Activated naive CD4-positive, alpha-beta T cell treated with anti-CD3 and anti-CD28 coated beads, Interleukin-2, amount 50 U/mL, for 24 hours (primary cell): ENCODE measurements at regions not wholly inside any gene's neighbourhood (a gene's known extent, or its start where the extent isn't known, plus 50 kb on each side); places are given as distances from the start of the nearest gene placed in this dataset.
"Not testable (repeated sequence)": the region's sequence is repeated elsewhere in the genome, so short reads cannot be mapped to it uniquely, and the experiment has no call there.

Experiments used
- H3K27ac Mint-ChIP-seq: one replicate; pipeline ENCODE4 v1.8.0; 2021; ENCODE audit warnings: mild to moderate bottlenecking, mixed read lengths
- H3K27me3 Mint-ChIP-seq: one replicate; pipeline ENCODE4 v1.8.0; 2021; ENCODE audit warnings: mixed read lengths
- H3K36me3 Mint-ChIP-seq: one replicate; pipeline ENCODE4 v1.8.0; 2021; ENCODE audit warnings: mixed read lengths
- H3K4me1 Mint-ChIP-seq: one replicate; pipeline ENCODE4 v1.8.0; 2021; ENCODE audit warnings: mixed read lengths
- H3K4me3 Mint-ChIP-seq: one replicate; pipeline ENCODE4 v1.8.0; 2021; ENCODE audit warnings: mild to moderate bottlenecking, mixed read lengths
- H3K9me3 Mint-ChIP-seq: one replicate; pipeline ENCODE4 v1.8.0; 2021; ENCODE audit warnings: mixed read lengths

GRCh38 chr18:30644158-30644557 is 398.4 kb downstream of the DSC3 start:
- Mint-ChIP-seq H3K27me3 (no peaks in the 10 kb centered on the region), H3K27ac (no peak overlapping the region), H3K9me3 (peaks cover 9% of the 10 kb centered on the region), H3K4me3 (no peak overlapping the region), H3K4me1 (no peaks in the 10 kb centered on the region), H3K36me3 (no peaks in the 10 kb centered on the region)

- H3K4me1 Mint-ChIP-seq, result no peaks in the 10 kb centered on the region
- H3K9me3 Mint-ChIP-seq, result peaks cover 9% of the 10 kb centered on the region
- H3K27ac Mint-ChIP-seq, result no peak overlapping the region
- H3K36me3 Mint-ChIP-seq, result no peaks in the 10 kb centered on the region
- H3K4me3 Mint-ChIP-seq, result no peak overlapping the region
- no peaks in the 10 kb centered on the region for H3K27me3 Mint-ChIP-seq
Observed at GRCh38 chr18:30639361-30639760, 403.2 kb downstream of the DSC3 start.

- no peak overlapping the region for H3K27ac Mint-ChIP-seq
- no peak overlapping the region for H3K4me3 Mint-ChIP-seq
- no peaks in the 10 kb centered on the region for H3K4me1 Mint-ChIP-seq
- H3K27me3 Mint-ChIP-seq, result no peaks in the 10 kb centered on the region
- H3K36me3 Mint-ChIP-seq, result no peaks in the 10 kb centered on the region
- H3K9me3 Mint-ChIP-seq, result peaks cover 8% of the 10 kb centered on the region
Observed at GRCh38 chr18:30634249-30634648, 408.3 kb downstream of the DSC3 start.

- H3K27ac Mint-ChIP-seq, result no peak overlapping the region
- H3K27me3 Mint-ChIP-seq, result no peaks in the 10 kb centered on the region
- H3K36me3 Mint-ChIP-seq, result no peaks in the 10 kb centered on the region
- H3K4me3 Mint-ChIP-seq, result no peak overlapping the region
- H3K9me3 Mint-ChIP-seq, result peaks cover 8% of the 10 kb centered on the region
- H3K4me1 Mint-ChIP-seq, result no peaks in the 10 kb centered on the region
Observed at GRCh38 chr18:30632071-30632698, 410.4 kb downstream of the DSC3 start.

- no peaks in the 10 kb centered on the region for H3K4me1 Mint-ChIP-seq
- no peak overlapping the region for H3K4me3 Mint-ChIP-seq
- no peak overlapping the region for H3K27ac Mint-ChIP-seq
- no peaks in the 10 kb centered on the region for H3K27me3 Mint-ChIP-seq
- no peaks in the 10 kb centered on the region for H3K36me3 Mint-ChIP-seq
- peaks cover 16% of the 10 kb centered on the region for H3K9me3 Mint-ChIP-seq
Observed at GRCh38 chr18:30625961-30626360, 416.6 kb downstream of the DSC3 start.

GRCh38 chr18:30623401-30624065 is 419.0 kb downstream of the DSC3 start:
- no peaks in the 10 kb centered on the region for H3K36me3 Mint-ChIP-seq
- H3K27ac Mint-ChIP-seq, result no peak overlapping the region
- no peak overlapping the region for H3K4me3 Mint-ChIP-seq
- no peaks in the 10 kb centered on the region for H3K27me3 Mint-ChIP-seq
- no peaks in the 10 kb centered on the region for H3K4me1 Mint-ChIP-seq
- H3K9me3 Mint-ChIP-seq, result peaks cover 16% of the 10 kb centered on the region

- Mint-ChIP-seq H3K27ac (no peak overlapping the region), H3K9me3 (peaks cover 16% of the 10 kb centered on the region), H3K27me3 (no peaks in the 10 kb centered on the region), H3K4me1 (no peaks in the 10 kb centered on the region), H3K4me3 (no peak overlapping the region), H3K36me3 (no peaks in the 10 kb centered on the region)
Observed at GRCh38 chr18:30622635-30623034, 419.9 kb downstream of the DSC3 start.

- Mint-ChIP-seq H3K9me3 (peaks cover 16% of the 10 kb centered on the region), H3K27me3 (no peaks in the 10 kb centered on the region), H3K27ac (no peak overlapping the region), H3K4me3 (no peak overlapping the region), H3K4me1 (no peaks in the 10 kb centered on the region), H3K36me3 (no peaks in the 10 kb centered on the region)
Observed at GRCh38 chr18:30622104-30622503, 420.4 kb downstream of the DSC3 start.

GRCh38 chr18:30618567-30618966 is 424.0 kb downstream of the DSC3 start:
- H3K27me3 Mint-ChIP-seq, result no peaks in the 10 kb centered on the region

GRCh38 chr18:30616414-30616813 is 426.1 kb downstream of the DSC3 start:
- H3K4me3 Mint-ChIP-seq, result no peak overlapping the region
- H3K27ac Mint-ChIP-seq, result no peak overlapping the region
- no peaks in the 10 kb centered on the region for H3K4me1 Mint-ChIP-seq
- H3K36me3 Mint-ChIP-seq, result no peaks in the 10 kb centered on the region
- no peaks in the 10 kb centered on the region for H3K27me3 Mint-ChIP-seq
- H3K9me3 Mint-ChIP-seq, result peaks cover 6% of the 10 kb centered on the region

More at GRCh38 chr18:30618567-30618966, 424.0 kb downstream of the DSC3 start:
- peaks cover 17% of the 10 kb centered on the region for H3K9me3 Mint-ChIP-seq
- no peaks in the 10 kb centered on the region for H3K4me1 Mint-ChIP-seq
- H3K36me3 Mint-ChIP-seq, result no peaks in the 10 kb centered on the region
- H3K4me3 Mint-ChIP-seq, result no peak overlapping the region
- no peak overlapping the region for H3K27ac Mint-ChIP-seq

GRCh38 chr18:30613467-30613801 is 429.1 kb downstream of the DSC3 start:
- Mint-ChIP-seq H3K4me1 (no peaks in the 10 kb centered on the region), H3K4me3 (no peak overlapping the region), H3K27me3 (no peaks in the 10 kb centered on the region), H3K36me3 (no peaks in the 10 kb centered on the region), H3K27ac (no peak overlapping the region), H3K9me3 (peaks cover 6% of the 10 kb centered on the region)

GRCh38 chr18:30601541-30601940 is 441.0 kb downstream of the DSC3 start:
- H3K27ac Mint-ChIP-seq, result no peak overlapping the region
- H3K27me3 Mint-ChIP-seq, result no peaks in the 10 kb centered on the region
- no peaks in the 10 kb centered on the region for H3K36me3 Mint-ChIP-seq
- peaks cover 5% of the 10 kb centered on the region for H3K9me3 Mint-ChIP-seq
- no peak overlapping the region for H3K4me3 Mint-ChIP-seq
- H3K4me1 Mint-ChIP-seq, result no peaks in the 10 kb centered on the region

GRCh38 chr18:30597202-30597601 is 445.3 kb downstream of the DSC3 start:
- H3K9me3 Mint-ChIP-seq, result peaks cover 10% of the 10 kb centered on the region
- H3K27ac Mint-ChIP-seq, result no peak overlapping the region
- no peaks in the 10 kb centered on the region for H3K36me3 Mint-ChIP-seq
- H3K4me1 Mint-ChIP-seq, result no peaks in the 10 kb centered on the region
- H3K27me3 Mint-ChIP-seq, result no peaks in the 10 kb centered on the region
- no peak overlapping the region for H3K4me3 Mint-ChIP-seq

GRCh38 chr18:30596635-30597034 is 445.9 kb downstream of the DSC3 start:
- H3K4me3 Mint-ChIP-seq, result no peak overlapping the region
- no peaks in the 10 kb centered on the region for H3K4me1 Mint-ChIP-seq
- no peaks in the 10 kb centered on the region for H3K36me3 Mint-ChIP-seq
- H3K27ac Mint-ChIP-seq, result no peak overlapping the region
- no peaks in the 10 kb centered on the region for H3K27me3 Mint-ChIP-seq
- peaks cover 10% of the 10 kb centered on the region for H3K9me3 Mint-ChIP-seq

- Mint-ChIP-seq H3K27ac (no peak overlapping the region), H3K36me3 (no peaks in the 10 kb centered on the region), H3K27me3 (no peaks in the 10 kb centered on the region), H3K9me3 (peaks cover 10% of the 10 kb centered on the region), H3K4me3 (no peak overlapping the region), H3K4me1 (no peaks in the 10 kb centered on the region)
Observed at GRCh38 chr18:30595942-30596341, 446.6 kb downstream of the DSC3 start.

- H3K9me3 Mint-ChIP-seq, H3K27ac Mint-ChIP-seq, H3K4me3 Mint-ChIP-seq, H3K4me1 Mint-ChIP-seq, H3K27me3 Mint-ChIP-seq, H3K36me3 Mint-ChIP-seq: not testable (repeated sequence)
Observed at GRCh38 chr18:30594911-30595310, 447.6 kb downstream of the DSC3 start.

GRCh38 chr18:30591462-30591861 is 451.1 kb downstream of the DSC3 start:
- Mint-ChIP-seq H3K27me3 (no peaks in the 10 kb centered on the region), H3K4me1 (no peaks in the 10 kb centered on the region), H3K4me3 (no peak overlapping the region), H3K9me3 (peaks cover 4% of the 10 kb centered on the region), H3K36me3 (no peaks in the 10 kb centered on the region), H3K27ac (no peak overlapping the region)
